Stimulated activated CD4-positive, alpha-beta T cell treated with anti-CD3 and anti-CD28 coated beads, Interleukin-1b, Interleukin-23, amount 100 ng/mL, for 4 hours (primary cell): ENCODE measurements at regions not wholly inside any gene's neighbourhood (a gene's known extent, or its start where the extent isn't known, plus 50 kb on each side); places are given as distances from the start of the nearest gene placed in this dataset.

Source experiments
- DNase-seq, 2 donors: peaks; one replicate each; pipeline ENCODE4 v3.0.0-alpha.2; 2020; ENCODE audit warnings: low read depth in 2 of 2

DNA sequence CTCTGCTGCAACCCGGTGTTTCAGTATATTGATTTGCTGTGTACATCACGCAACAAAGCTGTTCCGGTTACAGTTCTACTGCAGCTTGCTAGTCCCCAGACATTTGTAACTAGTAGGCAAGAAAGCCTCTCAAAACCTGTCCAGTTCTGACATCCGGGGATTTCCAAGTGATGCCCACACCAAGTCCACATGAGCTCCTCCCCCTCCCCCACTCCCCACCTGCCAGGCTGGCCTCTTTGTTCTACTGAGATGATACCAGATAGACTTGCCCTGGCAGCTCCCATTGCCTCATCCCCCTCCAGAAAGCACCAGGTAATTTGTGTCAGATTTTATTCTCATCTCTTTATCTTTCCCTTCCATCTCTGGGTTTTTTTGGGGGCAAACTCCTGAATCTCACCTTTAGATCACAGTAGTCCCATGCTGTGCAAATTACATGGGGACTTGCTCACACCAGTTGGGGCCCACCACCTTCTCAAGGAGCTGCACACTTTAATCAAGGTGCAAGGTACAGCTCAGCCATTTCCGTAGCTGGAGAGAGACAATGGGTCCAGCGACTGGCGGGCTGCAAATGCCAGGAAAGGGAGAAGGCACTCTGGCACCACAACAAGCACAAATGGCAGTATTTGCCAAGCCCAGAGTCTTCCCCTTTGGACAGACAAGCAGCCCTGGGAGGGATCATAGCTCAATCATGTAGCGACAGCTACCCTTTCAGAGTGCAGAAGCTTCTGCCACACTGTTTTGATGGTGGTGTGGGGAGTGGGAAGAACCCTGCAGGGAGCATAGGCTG lies 183.1 kb downstream of the CYLD start:
- no peak for DNase-seq

DNA sequence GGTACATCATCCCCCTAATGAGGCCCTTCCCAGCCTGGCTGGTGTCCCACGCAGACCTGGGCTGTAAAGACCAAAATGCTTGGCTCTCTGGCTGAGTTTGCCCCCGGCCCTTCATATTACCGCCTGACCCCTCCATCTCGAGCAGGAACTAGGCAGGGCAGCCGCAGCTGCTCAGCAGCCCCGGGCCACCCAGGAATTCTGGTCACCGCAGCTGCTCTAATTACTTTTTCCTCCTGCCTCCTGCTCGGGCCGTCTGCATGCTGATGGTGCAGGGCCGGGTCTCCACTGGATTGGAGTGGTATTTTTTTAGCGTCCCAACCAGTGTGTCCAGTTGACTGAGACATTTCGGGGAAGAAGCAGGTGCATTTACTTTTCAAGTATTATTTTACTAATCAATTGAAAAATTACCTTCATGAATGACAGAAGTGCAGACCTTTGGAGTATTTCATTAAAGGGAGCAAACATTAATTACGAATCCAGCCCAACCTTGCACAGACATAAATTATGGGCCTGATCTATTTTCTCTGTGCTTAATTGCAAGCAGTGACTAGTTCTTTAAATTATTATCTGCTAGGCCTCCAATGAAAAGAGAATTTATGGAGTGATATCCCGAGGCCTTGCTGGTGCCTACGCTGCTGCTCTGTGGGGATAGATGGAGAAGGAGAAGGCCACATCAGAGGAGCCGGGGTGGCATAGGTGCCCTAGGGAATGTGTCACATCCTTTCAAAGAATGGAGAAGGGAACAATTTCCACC lies 176.2 kb downstream of the CYLD start:
- DNase-seq, result no peak

DNA sequence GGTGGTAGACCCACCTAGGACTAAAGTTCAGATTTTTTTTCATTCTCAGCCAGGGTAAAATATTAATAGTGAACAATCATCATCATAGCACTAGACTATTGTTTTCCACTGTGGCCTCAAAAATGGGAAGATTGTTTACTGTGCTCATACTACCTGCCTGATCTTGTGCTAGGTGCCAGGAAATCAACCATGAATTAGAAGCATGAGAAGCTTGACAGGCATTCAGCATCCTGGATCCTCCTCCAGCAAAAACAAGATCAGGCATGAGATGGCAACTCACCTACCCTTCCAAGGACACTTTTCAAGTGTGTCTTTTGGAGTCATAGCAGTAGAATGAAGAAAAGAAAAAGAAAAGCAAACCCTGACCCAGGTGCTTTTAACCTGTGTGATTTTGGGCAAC lies 174.2 kb downstream of the CYLD start:
- DNase-seq, result no peak

DNA sequence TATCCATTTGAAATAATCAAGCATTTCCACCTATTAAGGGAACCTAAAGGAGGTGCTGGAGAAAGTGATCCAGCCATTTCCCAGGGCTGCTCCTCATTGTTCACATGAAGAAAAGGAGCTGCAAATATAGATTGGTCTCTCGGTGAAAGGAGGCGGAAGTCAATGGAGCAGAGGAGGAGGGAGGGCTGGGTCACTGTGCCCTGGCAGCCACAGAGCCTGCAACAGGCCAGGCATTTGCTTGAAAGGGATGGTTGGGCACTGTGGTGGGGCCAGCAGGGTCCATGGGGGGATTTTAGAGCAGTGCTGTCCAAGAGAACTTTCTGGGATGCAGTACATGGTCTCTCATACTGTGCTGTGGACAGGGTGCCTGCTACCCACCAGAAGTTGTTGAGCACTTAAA lies 173.2 kb downstream of the CYLD start:
- no peak for DNase-seq

DNA sequence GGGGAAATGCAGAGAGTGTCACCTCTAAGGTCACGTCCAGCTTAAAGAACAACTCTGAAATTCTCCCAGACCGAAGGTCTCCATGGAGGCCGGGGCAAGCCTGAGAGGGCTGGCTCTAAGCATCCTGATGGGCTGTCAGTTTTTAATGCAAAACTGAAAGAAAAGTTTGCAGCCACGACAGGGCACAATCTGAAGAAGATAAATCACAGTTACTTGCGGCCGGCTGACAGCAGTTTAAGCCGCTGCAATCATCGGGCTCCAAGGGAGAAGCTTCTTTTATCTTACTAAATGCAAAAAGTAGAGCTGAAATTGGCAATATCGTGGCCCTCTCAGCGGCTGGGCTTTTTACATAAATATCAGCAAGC lies 168.8 kb downstream of the CYLD start:
- no peak for DNase-seq

DNA sequence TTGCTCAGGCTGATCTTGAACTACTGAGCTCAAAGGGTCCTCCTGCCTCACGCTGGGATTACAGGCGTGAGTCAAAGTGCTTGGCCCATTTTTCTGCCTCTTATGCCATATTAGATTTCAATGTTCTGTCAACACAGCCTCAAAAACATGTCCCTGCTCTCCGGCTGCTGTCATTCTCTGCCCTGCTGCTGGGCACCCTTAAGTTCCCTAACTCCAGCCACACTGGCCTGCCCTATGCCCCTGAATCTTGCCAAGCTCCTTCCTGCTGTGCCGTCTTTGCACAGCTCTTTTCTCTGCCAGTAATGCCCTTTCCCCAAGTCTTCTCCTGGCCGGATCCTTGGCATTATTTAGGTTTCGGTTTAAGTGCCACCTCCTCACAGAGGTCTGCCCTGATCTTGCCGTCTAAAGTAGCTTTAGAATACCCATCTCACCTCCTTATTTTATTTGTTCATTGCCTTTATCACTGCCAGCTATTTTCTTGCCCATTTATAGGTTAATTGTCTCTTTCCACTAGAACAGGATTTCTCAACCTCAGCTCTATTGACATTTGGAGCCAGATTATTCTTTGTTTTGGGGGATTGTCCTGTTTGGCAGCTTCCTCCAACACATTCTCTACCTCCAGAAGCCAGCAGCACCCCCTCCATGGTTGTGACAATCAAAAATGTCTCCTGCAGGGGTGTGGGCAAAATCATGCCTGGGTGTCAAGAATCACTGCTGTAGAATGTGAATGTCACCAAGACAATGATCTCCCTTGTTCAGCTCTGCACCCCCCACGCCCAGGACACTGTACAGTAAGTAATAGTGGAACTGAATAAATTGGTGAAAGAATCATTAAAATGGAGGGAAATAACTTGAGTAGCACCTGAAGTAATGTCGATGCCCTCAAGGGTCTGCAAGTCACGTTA lies 168.2 kb downstream of the CYLD start:
- DNase-seq, result no peak

DNA sequence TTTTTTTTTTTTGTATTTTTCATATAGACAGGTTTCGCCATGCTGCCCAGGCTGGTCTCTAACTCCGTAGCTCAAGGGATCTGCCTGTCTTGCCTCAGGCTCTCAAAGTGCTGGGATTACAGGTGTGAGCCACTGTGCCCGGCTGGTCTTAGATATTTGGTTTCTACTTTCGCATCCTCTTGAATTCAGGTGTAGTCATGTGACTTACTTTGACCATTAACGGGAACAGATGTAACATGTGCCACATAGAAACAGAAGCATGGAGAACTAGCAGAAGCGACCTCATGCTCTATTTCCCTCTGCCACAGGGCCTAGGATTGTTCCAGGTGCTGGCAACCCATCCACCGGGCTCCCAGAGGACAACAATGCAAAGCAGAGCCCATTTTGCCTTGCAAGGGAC lies 166.6 kb downstream of the CYLD start:
- no peak for DNase-seq

DNA sequence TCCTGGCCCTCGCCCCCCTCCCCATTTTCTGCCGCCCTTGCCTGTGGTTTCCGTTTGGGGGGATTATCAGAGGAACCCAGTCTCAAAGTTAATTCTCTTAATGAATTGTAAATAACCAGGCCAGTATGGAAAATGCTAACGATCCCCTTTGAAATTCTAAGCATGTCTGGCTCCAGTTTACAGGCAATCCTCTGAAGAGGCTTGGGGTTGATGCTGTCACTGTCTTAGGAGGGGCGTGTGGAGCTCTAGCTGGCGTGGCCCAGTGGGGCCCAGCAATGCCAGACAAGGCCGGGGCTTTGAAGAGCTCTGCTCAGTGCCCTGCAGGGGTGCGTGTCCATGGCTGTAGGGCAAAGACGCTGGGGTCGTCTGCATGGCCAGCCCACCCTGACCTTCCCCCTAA lies 164.6 kb downstream of the CYLD start:
- no peak for DNase-seq

DNA sequence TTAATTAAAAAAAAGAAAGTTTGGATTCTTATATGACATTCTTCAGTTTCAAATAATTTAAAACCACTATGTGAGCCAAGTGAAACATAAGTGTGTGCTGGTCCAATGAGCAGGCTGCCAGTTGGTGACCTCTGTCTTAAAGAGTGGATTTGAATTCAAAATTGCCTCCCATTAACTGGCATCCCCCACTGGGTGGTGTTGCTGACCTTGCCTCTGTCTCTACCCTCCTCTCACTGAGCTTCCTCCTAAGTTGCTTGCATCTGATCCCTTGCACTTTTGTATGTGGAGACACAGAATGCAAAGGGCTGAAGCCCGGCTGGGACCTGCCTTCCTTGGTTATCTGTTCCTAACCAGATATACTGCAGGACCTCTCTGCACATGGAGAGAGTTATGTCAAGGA lies 160.6 kb downstream of the CYLD start:
- no peak for DNase-seq

DNA sequence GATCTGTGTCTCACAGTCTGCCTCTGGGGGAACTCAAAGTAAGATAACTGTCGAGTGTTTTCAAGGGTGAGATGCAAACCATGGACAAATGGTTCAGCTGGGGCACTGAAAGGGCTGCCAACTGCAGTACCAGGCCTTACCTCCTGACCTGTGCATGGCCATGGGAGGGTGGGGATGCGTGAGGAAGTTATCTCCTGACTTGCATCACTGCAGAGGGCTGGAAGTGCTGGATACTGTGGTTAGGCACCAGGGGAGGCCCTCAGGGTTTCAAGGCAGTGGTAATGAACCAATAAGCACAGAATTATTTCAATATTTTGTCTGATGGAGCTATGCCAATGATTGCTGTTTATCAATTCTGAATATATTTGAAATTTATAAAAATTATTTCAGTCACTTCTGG lies 159.2 kb downstream of the CYLD start:
- DNase-seq, result no peak

DNA sequence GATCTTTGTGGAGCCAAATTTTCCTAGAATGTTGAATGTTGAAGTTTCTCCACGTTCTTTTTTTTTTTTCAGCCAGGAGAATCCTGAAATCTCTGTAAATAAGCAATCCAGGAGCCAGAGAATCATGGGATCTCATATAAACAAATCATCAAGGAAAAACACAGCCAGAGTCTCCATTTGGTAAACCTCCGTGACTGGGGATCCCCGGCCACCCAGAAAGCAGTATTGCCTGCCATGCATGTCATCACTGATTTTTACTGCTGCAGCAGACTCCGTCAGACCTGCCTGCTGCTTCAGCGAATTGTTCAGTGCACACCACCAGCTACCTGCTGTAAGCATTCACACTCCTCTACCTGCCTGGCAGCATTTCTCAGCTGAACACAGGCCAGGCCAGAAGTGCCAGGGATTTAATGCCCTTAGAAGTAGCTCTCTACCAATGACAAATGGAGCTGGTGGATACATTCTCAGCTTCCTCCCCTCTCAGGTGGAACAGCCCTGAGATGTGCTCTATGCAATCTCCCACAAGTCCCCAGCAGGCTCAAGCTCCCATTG lies 158.6 kb downstream of the CYLD start:
- no peak for DNase-seq

DNA sequence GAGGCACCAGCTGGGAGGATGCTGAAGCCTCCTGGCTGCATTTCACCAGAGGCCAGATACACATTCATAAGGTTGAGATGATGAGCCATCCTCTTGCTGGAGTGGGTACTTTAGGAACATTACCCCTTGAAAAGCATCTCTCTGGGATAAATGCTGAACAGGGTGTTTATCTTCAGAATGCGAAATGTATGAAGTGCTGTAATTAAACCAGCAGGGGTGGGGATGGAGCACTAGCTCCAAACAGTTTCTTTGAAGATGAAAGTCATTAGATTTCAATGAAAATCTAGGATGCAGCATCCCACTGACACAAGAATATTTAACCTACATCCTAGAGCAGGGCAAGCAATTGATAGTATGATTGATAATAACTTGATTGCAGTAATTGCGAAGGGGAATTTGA lies 158.1 kb downstream of the CYLD start:
- DNase-seq, result no peak

DNA sequence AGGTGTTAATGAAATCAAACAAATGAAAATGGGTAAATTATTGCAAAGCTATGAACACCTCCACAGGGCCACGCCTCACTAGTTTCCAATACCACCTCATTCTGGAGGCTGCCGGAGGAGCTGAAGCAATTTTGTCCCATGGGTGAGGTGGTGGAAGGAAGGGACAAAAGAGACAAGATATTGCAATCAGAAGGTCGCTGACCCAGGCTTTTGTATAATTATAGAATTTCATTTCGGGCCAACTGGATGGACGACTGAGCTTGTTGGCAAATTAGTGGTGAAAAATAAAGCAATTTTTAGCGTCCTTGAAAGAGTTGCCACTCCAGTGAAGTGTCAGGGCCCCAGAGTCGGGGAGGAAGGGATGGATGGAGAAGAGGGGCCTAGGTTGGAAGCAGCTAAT lies 147.9 kb downstream of the CYLD start:
- no peak for DNase-seq

DNA sequence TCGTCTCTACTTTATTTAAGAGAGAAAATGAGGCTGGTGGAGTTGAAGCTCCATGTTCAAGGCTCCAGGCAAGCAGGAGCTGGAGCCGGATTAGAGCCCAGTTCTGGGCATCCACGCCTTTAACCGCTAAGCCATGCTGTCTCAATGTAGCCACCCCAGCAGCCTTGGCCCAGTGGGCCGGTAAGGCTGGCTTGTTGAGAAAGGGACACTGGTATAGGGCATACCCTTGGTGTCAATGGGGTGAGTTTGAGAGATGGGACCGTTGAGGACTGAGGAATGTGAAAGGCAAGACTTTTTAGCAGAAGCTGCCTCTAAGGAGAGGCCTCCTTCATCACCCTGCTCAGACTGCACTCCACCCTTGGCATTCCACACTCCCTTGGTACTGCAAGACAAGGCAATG lies 147.4 kb downstream of the CYLD start:
- DNase-seq, result no peak

DNA sequence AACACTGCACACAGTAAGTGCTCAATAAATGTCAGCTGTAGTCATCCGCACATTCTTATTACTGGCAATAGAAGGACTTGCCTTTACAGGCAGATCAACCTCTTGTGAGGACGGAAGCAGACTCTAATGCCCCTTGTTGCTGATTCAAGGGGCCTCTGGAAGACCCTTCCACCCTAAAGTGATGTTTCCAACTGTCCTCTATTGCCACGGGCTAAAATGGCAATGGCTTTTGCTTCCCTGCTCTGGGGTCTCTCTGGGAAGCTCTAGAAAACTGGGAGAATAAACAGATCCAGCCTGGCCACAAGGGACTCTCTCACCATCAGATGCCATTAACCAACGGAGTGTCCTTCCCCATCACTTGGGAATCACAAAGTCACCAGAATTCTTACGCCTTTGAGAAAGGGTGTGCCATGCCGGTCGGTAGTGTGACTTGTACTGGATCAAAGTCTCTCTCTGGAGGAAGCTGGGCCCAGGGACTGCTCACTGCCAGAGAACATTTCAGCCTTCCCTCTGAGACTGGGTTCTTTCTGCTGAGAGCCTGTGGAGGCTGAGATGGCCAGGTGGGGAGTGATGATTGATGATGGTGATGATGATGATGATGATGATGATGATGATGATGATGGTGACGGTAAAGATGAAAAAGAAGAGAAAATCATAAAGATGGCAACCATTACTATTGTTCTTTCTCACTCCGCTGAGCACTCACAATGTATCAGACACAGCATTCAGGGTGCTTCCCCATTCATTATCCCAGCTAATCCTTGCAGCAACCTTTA lies 146.8 kb downstream of the CYLD start:
- no peak for DNase-seq

DNA sequence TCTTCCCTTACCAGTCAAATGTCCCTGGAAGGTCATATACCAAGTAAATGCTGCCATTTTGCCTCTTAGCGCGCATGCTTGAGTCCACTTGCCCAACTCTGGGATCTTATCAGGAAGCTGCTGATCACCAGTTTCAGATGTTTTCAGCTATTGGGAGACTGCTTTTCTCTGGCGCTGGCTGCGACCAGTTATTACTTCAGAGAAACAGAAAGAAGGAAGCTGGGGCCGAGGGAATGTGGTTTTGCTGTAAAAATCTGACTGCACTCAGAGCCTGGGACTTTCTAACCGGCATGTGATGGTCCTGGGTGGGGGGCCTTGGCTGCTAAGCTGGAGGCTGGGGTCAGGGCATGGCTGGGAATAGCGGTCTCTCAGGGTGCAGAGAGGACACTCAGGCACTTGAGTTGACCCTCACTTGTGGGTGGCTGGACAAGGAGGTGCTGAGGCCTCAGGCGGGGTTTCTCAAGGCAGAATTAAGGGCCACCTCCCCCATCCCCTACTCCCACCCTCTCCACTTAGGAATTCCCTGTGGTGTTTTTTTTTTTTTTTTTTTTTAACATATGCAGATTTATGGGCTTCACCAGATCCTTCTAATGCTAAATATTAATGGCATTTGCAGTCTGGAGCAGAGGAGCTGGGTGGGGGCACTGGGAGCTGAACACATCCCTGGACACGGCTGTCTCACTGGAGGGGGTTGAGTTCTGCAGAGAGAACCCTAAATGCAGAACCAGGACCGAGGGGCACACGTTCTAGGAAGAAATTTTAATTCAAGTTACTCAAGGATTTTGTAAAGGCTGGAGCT lies 145.8 kb downstream of the CYLD start:
- DNase-seq, result no peak

DNA sequence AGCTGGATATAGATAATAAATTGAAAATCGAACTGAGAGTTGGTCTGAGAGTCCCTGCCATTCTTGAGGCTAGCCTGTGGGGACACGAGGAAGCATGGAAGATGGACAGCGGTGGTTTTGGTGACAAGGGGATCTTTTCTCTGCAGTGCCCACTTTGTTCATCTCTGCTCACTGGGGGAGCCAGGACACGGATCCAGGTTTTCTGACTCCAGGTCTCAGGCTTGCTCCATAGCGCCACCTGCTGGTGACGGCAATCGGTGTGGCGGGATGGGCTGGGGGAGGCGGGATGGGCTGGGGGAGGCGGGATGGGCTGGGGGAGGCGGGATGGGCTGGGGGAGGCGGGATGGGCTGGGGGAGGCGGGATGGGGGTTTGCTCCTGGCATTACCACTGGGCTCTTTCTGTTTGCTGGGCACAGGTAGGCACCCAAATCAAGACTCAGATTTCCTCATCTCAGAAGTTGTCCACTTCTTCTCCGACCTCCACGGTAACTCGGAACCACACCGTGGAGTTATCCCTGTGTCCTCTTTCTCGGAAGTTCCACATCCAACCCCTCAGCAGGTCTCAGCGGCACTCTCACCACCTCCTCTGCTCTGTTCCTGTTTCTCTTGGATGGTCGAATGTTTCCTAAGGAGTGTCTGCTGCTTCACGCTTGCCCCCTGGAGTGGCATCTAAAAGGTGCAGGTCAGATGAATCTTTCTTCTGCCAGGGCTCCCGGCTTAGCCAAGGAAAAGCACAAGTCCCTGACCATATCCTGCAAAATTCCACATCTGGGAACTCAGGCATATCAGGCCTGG lies 142.4 kb downstream of the CYLD start:
- DNase-seq, result peak in 1 of 2 donors; percentile 6

DNA sequence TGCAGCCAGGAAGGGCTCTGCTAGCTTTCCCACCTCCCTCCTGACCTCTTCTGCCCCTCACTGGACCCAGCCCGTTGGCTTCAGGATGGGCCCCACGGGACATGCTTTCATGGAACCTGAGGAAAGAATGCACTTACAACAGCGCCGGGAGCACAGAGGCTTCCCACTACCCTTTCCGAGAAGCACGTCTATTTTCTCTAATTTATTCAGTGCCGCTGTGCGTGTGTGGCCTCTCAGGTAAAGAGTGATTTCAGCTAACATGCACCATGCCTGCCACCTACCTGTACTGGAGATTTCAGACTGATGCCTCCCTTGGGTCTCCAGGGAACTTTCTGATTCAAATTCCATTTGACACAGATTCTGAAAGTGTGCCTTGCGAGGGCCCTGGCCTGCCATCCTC lies 140.1 kb downstream of the CYLD start:
- no peak for DNase-seq

DNA sequence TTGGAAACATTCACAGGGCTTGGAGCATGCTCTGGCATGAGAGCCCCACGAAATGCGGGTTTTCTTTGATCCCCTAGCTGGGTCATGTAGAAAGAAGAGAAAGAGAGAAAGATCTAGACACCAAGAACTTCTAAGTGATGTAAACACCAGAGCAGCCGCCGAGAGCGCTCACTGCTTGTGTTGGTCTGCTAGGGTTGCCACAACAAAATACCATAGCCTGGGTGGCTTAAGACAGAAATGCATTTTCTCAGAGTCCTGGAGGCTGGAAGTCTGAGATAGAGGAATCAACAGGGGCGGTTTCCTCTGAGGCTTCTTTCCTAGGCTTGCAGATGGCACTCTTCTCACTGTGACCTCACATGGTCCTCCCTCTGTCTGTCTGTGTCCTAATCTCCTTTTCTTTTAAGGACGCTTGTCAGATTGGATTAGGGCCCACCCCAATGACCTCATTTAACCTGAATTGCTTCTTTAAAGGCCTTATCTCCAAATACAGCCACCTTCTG lies 139.5 kb downstream of the CYLD start:
- no peak for DNase-seq

DNA sequence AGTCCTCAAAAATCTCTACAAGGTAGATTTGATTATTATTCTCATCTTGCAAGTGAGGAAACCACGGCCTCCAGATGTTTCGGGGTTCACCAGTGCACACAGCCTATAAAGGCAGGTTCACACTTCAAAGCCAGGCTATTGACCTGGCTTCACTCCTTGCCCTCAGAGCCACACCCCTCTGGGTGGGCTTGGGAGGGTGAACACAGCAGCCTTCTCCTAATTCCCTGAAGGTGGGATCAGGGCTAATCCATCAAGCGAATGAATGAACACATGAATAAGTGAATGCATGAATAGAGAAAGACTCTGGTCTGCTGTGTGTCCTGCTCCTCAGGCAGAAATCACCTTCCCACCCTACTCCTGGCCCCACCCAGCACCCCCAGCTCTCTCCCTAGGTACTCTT lies 139.0 kb downstream of the CYLD start:
- no peak for DNase-seq
